ENCODE measurements at regions not wholly inside any gene's neighbourhood (a gene's known extent, or its start where the extent isn't known, plus 50 kb on each side); places are given as distances from the start of the nearest gene placed in this dataset.

GRCh38 chr7:48837266-48837665, 87.1 kb upstream of the CDC14C start:
- TF ChIP-seq CTCF (IDR thresholded peaks at IDR 0.05; ENCODE audit: poor library complexity, severe bottlenecking) (no peak), EP300 (conservative IDR thresholded peaks at IDR 0.05; ENCODE audit: poor library complexity, severe bottlenecking) (no peak), REST (IDR thresholded peaks at IDR 0.05; ENCODE audit: borderline replicate concordance) (no peak), EZH2 (IDR thresholded peaks at IDR 0.05; ENCODE audit: borderline replicate concordance, insufficient read depth, low read length, poor library complexity, severe bottlenecking) (no peak), RAD21 (conservative IDR thresholded peaks at IDR 0.05) (no peak), POLR2AphosphoS5 (IDR thresholded peaks at IDR 0.05) (no peak)
